ENCODE measurements at regions not wholly inside any gene's neighbourhood (a gene's known extent, or its start where the extent isn't known, plus 50 kb on each side); places are given as distances from the start of the nearest gene placed in this dataset.

GRCh38 chr11:134684576-134684975 is 272.5 kb upstream of the B3GAT1 start:
- TF ChIP-seq CTCF (IDR thresholded peaks at IDR 0.05) (no peak), POLR2A (IDR thresholded peaks at IDR 0.05) (no peak)

GRCh38 chr11:134683860-134684259 is 271.8 kb upstream of the B3GAT1 start:
- H3K27me3 ChIP-seq, result no peaks in the 10 kb centered on the region
- DNase-seq, result no peak
- H3K27ac ChIP-seq, result no peak overlapping the region
- H3K4me1 ChIP-seq, result no peaks in the 10 kb centered on the region
- H3K36me3 ChIP-seq, result no peaks in the 10 kb centered on the region
- no peak overlapping the region for H3K4me3 ChIP-seq
- TF ChIP-seq POLR2A (IDR thresholded peaks at IDR 0.05), result no peak
- TF ChIP-seq CTCF (IDR thresholded peaks at IDR 0.05), result no peak
- H3K9me3 ChIP-seq, result no peaks in the 10 kb centered on the region
- intact Hi-C loops (cut with DNase I; ENCODE audit: low total_unique reads), result no loop called here

More at GRCh38 chr11:134684576-134684975, 272.5 kb upstream of the B3GAT1 start:
- Histone ChIP-seq H3K4me3 (no peak overlapping the region), H3K4me1 (no peaks in the 10 kb centered on the region), H3K27ac (no peak overlapping the region), H3K9me3 (no peaks in the 10 kb centered on the region), H3K36me3 (no peaks in the 10 kb centered on the region), H3K27me3 (no peaks in the 10 kb centered on the region)
- DNase-seq, result no peak
- intact Hi-C loops (cut with DNase I; ENCODE audit: low total_unique reads), result no loop called here

DNA sequence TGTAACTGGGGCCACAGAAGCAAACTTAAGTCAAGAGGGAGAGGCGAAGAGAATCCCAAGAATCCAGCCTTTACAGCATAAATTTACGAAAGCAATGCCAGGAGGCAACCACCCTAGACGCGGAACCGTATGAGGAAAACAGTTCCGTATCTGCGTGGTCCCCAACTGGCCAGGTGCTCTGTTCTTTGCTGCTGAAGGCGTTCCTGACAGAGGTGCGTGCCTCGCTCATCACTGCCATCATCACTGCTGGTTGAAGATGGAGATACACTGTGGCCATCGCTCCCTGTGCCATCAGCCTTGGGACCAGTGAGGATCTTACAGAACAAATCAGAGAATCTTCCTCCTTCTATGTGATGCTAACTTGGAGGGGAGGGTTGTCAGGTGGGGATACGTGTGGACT is 270.5 kb upstream of the B3GAT1 start:
- Histone ChIP-seq H3K4me3 (no peak overlapping the region), H3K27ac (no peak overlapping the region), H3K27me3 (no peaks in the 10 kb centered on the region), H3K36me3 (no peaks in the 10 kb centered on the region), H3K9me3 (no peaks in the 10 kb centered on the region), H3K4me1 (no peaks in the 10 kb centered on the region)
- intact Hi-C loops (cut with DNase I; ENCODE audit: low total_unique reads), result no loop called here
- no peak for DNase-seq
- TF ChIP-seq CTCF (IDR thresholded peaks at IDR 0.05) (no peak), POLR2A (IDR thresholded peaks at IDR 0.05) (no peak)

DNA sequence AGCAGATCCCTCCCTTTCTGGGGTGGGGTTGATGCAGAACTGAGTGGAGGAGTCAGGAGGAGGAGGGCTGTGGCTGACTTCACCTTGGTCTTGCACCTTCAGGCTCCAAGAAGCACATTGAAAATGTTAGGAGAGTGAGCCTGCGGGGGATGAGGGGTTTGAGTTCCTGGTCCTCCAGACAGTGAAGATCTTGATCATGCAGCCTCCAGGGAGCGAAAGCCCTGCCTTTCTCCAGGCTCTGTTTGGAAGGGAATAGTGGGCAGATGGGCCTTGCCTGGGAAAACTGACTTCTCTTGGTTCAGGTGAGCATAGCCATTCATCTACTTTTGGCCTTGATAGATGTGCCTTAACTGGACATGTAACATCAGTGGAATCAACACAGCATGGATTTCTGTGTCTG is 267.6 kb upstream of the B3GAT1 start:
- Histone ChIP-seq H3K4me1 (no peaks in the 10 kb centered on the region), H3K36me3 (no peaks in the 10 kb centered on the region), H3K27me3 (no peaks in the 10 kb centered on the region), H3K27ac (no peak overlapping the region), H3K4me3 (no peak overlapping the region), H3K9me3 (no peaks in the 10 kb centered on the region)
- no peak for TF ChIP-seq POLR2A (IDR thresholded peaks at IDR 0.05)
- no peak for TF ChIP-seq CTCF (IDR thresholded peaks at IDR 0.05)
- DNase-seq, result no peak
- intact Hi-C loops (cut with DNase I; ENCODE audit: low total_unique reads), result no loop called here

DNA sequence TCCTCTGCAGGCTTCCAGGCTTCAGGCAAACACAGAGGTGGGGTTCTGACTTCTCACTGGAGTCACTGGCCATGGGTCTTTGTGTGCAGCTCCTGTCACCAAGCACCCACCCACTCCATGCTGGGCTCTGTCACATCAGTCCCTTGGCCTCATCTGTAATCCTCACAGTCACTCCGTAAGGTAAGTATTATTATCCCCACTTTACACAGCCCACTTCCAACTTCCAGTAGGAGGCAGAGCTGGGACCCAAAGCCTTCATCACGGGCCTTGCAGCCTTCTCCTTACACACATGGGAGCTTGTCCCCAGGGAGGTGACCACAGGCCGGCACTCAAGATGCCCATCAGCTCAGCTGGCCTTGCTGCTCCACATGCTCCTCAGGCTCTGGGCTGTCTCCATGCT is 266.7 kb upstream of the B3GAT1 start:
- no peak for DNase-seq
- no peak overlapping the region for H3K27ac ChIP-seq
- TF ChIP-seq CTCF (IDR thresholded peaks at IDR 0.05) (no peak), POLR2A (IDR thresholded peaks at IDR 0.05) (no peak)
- H3K27me3 ChIP-seq, result no peaks in the 10 kb centered on the region
- intact Hi-C loops (cut with DNase I; ENCODE audit: low total_unique reads), result no loop called here
- H3K4me1 ChIP-seq, result no peaks in the 10 kb centered on the region
- no peak overlapping the region for H3K4me3 ChIP-seq
- H3K9me3 ChIP-seq, result no peaks in the 10 kb centered on the region
- no peaks in the 10 kb centered on the region for H3K36me3 ChIP-seq

Measured in uterus (tissue), 3 donors.